ENCODE measurements at regions not wholly inside any gene's neighbourhood (a gene's known extent, or its start where the extent isn't known, plus 50 kb on each side); places are given as distances from the start of the nearest gene placed in this dataset.
"Not testable (repeated sequence)": the region's sequence is repeated elsewhere in the genome, so short reads cannot be mapped to it uniquely, and the experiment has no call there.

- DNase-seq, result no peak
Measured at GRCh38 chr12:87231818-87232217, 797.4 kb downstream of the C12orf50 start.

GRCh38 chr12:87230441-87230840 lies 798.8 kb downstream of the C12orf50 start:
- DNase-seq, result no peak

GRCh38 chr12:87227162-87227561 lies 802.0 kb downstream of the C12orf50 start:
- no peak for DNase-seq

- DNase-seq, result no peak
Measured at GRCh38 chr12:87217491-87217890, 811.7 kb downstream of the C12orf50 start.

GRCh38 chr12:87216436-87216835 lies 812.8 kb downstream of the C12orf50 start:
- DNase-seq, result no peak

GRCh38 chr12:87202189-87202588 lies 827.0 kb downstream of the C12orf50 start:
- DNase-seq, result no peak

- no peak for DNase-seq
Measured at GRCh38 chr12:87201598-87201997, 827.6 kb downstream of the C12orf50 start.

DNA sequence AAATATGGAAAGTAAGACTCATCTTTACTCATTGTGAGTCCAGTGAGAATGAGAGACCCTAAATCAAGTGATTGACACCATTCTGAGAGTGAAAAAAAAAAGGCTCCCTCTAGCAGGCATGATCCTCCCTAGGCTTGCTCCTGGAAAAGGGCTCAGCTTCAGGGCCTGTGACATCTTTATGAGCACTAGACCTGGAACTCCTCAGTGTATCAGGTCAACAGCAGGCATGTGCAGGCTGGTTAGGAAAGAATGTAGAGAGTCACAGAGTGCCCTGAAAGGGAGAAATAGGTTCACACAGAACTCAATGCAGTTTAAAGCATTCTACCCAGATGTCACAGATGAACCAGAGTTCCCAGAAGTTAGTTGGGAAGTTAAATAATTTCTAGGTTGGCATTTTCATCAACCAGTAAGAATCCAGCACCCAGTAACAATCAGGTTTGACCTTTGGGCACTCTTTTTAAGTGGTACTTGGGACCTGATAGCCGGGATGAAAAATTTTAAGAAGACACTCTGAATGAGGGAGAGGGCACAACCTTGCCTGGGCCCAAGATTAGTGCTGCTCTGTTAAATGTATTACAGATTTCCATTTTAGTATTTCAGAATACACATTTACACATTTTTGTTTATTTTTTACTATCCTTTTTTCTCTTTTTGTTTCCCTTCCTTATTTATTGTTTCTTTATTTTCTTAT lies 828.8 kb downstream of the C12orf50 start:
- no peak for DNase-seq

DNA sequence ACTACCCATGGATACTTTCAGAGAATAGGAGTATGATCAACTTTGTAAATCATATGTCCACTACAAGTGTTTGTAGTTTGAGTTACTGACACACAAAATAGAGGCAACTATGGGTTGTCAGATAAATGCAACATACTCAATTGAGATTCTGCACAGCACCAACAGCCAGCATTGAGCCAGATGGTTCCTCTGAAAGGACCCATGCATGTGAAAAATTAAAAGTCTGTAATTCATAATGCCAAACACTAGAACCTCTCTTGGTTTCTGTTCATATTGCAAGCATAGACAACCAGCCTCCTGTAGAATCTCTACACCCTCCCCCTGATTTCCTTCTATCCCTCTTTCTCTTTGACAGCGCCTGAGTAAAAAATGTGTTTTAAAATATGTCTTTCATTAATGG lies 831.0 kb downstream of the C12orf50 start:
- no peak for DNase-seq

DNA sequence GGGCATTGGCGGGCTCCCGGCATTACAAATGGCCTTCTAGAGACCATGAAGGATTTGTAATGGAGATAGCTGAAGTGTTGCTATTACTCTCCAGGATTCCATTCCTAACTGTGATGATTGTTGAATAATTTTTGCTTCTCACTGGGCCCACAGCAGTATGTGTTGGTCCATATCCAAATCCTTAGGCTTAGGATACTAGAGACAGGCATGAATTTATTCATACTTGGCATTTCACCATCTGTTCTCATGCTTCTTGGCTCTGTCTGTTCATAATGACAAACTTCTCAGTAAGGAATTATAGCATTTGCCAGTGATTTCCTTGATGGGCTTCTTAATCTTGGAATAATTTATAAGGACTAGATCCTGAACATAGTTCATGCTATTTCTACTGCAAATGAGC lies 832.9 kb downstream of the C12orf50 start:
- DNase-seq, result no peak

DNA sequence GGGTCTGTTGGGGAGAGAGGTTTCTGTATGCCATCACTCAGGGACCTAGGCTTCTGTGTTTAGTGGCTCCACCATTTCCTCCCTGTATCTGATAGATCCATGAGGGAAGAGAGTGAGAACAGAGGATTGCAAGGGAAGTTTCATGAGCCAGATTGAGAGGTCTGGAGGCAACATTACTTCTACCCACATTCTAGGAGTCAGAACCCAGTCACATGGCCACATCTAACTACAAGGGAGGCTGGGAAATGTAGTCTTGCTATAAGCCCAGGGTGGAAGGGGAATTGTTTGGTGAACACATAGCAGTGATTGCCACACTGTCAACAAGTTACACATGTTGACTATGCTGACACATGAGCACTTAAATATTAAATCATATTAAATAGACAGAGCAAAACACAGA lies 834.8 kb downstream of the C12orf50 start:
- not testable (repeated sequence) for DNase-seq

DNA sequence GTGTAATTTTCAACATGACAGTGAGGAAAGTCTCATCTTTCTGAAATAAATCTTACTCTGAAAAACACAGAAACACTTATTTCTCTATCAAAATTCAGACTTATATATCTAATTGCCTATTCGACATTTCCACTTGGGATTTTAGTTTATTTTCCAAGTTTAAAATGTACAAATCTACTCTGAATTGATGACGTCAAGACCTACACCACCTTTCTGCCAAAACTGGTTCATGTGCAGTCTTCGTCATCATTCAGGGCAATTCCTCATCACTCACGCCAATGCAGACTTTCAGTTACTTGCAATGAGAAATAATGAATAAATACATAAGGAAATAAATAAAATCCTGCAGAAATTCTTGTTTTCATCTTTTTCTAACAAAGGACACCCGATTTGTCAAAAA lies 843.8 kb downstream of the C12orf50 start:
- no peak for DNase-seq

- DNase-seq, result no peak
Measured at GRCh38 chr12:87182696-87183233, 846.4 kb downstream of the C12orf50 start.

DNA sequence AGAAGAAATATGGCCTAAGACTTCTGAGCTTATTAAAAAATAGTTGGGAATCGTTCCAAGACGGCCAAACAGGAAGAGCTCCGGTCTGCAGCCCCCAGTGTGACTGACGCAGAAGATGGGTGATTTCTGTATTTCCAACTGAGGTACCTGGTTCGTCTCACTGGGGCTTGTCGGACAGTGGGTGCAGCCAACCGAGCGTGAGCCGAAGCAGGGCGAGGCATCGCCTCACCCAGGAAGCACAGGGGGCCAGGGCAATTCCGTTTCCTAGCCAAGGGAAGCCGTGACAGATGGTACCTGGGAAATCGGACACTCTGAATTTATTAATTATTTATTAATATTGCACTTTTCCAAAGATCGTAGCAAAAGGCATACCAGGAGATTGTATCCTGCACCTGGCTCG lies 857.8 kb downstream of the C12orf50 start:
- no peak for DNase-seq

DNA sequence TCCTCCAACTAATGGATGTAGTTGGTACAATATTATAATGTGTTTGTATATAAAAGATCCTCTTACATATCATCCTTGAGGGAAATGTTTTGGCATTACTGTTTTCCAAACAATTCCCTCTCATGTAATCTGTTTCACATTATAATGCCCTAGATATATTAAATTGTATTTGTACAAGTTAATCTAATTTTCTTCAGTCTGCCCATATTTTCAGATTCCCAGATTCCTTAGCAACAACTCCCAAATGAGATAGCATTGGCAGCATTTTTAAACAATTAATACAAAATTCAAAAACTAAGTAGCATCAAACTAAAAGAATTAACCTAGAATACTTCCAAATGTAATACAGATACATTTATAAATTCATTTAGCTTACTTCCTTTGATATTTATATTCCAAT lies 860.2 kb downstream of the C12orf50 start:
- DNase-seq, result no peak

- DNase-seq, result peak in 1 of 2 experiments; percentile 8
Measured at GRCh38 chr12:87165733-87166375, 863.3 kb downstream of the C12orf50 start.

DNA sequence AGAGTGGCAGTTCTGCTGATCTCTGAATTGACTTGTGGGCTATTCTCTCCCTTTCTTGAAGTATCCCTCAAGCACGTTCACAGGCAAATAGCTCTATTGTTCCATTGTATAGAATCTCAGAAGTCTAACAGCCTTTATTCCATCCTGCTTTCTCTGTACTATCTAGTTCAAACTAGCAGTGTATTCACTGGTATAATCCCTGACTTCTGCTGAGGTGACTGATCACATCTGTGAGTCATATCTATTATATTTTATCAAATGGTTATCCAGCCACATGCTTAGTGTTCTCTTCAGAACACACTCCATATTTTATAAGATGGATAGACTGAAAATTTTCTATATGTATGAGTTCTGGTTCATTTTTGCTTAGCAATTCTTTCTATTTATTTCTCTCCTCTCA lies 866.1 kb downstream of the C12orf50 start:
- DNase-seq, result no peak

GRCh38 chr12:87160848-87161601 lies 868.2 kb downstream of the C12orf50 start:
- DNase-seq, result no peak

DNA sequence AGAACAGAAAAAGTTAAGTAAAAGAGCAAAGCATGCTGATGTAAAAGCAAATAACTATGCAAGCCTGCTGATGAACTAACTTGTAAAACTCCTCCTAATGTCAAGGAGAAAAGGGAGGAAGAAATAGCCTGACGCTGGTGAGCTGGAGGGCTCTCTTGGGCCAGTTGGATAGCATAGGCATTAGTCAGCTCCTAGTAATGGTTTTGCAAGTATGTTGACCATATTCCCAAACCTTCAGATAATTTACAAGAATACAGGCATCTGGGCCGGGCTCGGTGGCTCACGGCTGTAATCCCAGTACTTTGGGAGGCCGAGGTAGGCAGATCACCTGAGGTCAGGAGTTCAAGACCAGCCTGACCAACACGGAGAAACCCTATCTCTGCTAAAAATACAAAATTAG lies 871.4 kb downstream of the C12orf50 start:
- no peak for DNase-seq

DNA sequence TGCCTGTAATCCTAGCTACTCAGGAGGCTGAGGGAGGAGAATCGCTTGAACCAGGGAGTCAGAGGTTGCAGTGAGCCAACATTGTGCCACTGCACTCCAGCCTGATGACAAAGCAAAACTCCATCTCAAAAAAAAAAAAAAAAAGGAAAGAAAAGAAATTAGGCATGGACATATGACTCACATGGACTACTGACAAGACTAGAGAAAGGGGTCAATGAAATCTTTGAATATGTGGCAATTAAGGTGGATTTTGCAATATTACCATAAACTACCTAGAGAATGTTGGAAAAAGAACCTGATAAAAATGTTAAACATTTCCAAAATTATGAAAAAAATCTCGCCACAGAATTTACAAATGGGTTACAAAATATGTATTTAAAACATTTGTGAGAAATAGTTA lies 873.6 kb downstream of the C12orf50 start:
- no peak for DNase-seq

DNA sequence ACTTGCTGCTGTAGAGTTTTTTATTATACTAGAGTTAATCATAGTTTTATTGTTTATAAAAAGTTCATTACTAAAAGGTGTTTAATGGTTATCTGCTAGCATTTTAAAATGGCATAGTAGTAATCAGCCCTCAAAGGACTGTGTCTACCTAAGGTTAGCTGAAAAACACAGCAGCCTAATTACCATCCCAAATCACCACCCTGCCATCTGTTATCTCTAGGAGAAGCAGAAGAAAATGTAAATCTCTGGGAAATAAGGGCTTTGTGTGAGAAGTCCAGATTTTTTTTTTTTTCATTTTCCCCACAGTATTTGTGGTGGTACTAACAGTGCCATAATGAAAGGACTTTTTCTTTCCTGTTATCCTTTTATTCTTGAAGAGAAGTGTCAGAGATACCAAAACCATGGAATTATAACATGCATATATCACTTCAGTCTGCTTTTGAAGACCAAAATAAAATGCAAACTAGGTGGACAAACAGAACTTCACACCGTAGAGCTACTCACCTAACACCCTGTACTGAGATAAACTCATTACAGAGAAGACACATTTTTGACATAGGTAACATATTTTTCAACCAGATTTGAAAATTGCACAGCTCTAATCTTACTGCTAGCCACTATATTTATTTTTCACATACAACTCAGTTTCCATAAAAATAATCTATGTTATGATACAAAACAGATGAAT lies 876.2 kb downstream of the C12orf50 start:
- DNase-seq, result no peak

DNA sequence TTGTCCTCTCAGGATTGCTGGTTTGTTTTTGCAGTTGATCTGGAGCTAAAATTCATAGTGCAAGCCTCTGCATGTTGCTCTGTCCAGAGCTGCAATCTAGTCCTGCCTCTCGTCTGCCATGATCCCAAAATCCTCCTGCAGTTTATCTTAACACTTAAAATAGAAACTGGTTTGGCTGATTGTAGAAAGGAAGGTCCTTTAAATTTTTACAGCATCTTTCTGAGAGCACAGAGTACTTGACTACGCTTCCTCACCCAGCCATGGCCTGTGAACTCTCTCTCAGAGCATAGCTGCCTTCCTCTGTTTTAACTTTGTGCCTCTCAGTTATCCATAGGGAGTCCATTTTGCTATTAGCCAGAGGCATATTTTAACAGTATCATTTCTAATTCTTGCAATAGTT lies 877.1 kb downstream of the C12orf50 start:
- no peak for DNase-seq

- DNase-seq, result no peak
Measured at GRCh38 chr12:87150969-87151662, 878.1 kb downstream of the C12orf50 start.
